Activated CD4-positive, alpha-beta memory T cell treated with anti-CD3 and anti-CD28 coated beads, Interleukin-2, amount 10 ng/mL, durations not matched to agents 7 days and 5 days (primary cell): ENCODE measurements at regions not wholly inside any gene's neighbourhood (a gene's known extent, or its start where the extent isn't known, plus 50 kb on each side); places are given as distances from the start of the nearest gene placed in this dataset.

Experiments used
- CTCF ChIA-PET: fragments of 350-600 bp; sonication (Branson Sonifier 250); formaldehyde crosslinking; loops from one replicate; lab custom pipeline; 2021; ENCODE audit warnings: antibody characterized with exemption, inconsistent platforms; lab: Charles Lee
- POLR2A ChIA-PET: fragments of 350-600 bp; sonication (Branson Sonifier 250); formaldehyde crosslinking; loops from one replicate; lab custom pipeline; 2021; ENCODE audit warnings: antibody characterized with exemption; lab: Charles Lee
- DNase-seq: peaks from one replicate; pipeline ENCODE4 v3.0.0-alpha.2; 2020
- H3K27ac Mint-ChIP-seq: one replicate; pipeline ENCODE4 v1.8.0; 2021; ENCODE audit warnings: mild to moderate bottlenecking, mixed read lengths
- H3K27me3 Mint-ChIP-seq: one replicate; pipeline ENCODE4 v1.8.0; 2021; ENCODE audit warnings: mixed read lengths
- H3K36me3 Mint-ChIP-seq: one replicate; pipeline ENCODE4 v1.8.0; 2021; ENCODE audit warnings: low read depth, mixed read lengths
- H3K4me1 Mint-ChIP-seq: one replicate; pipeline ENCODE4 v1.8.0; 2021; ENCODE audit warnings: mixed read lengths
- H3K4me3 Mint-ChIP-seq: one replicate; pipeline ENCODE4 v1.8.0; 2021; ENCODE audit warnings: mild to moderate bottlenecking, mixed read lengths
- H3K9me3 Mint-ChIP-seq: one replicate; pipeline ENCODE4 v1.8.0; 2021; ENCODE audit warnings: mixed read lengths

GRCh38 chr2:59044736-59045135, 803.6 kb upstream of the FANCL start:
- DNase-seq, result no peak
- H3K4me3 Mint-ChIP-seq, result no peak overlapping the region
- CTCF ChIA-PET, result no interaction called here
- POLR2A ChIA-PET, result no interaction called here
- no peaks in the 10 kb centered on the region for H3K9me3 Mint-ChIP-seq
- H3K4me1 Mint-ChIP-seq, result no peaks in the 10 kb centered on the region
- H3K27me3 Mint-ChIP-seq, result no peaks in the 10 kb centered on the region
- no peaks in the 10 kb centered on the region for H3K36me3 Mint-ChIP-seq
- H3K27ac Mint-ChIP-seq, result no peak overlapping the region

- POLR2A ChIA-PET, result no interaction called here
- Mint-ChIP-seq H3K4me1 (no peaks in the 10 kb centered on the region), H3K27ac (no peak overlapping the region), H3K36me3 (no peaks in the 10 kb centered on the region), H3K4me3 (no peak overlapping the region), H3K9me3 (no peaks in the 10 kb centered on the region), H3K27me3 (no peaks in the 10 kb centered on the region)
- DNase-seq, result no peak
- CTCF ChIA-PET, result no interaction called here
Observed at GRCh38 chr2:59041139-59041538, 800.0 kb upstream of the FANCL start.

GRCh38 chr2:59034837-59035236, 793.7 kb upstream of the FANCL start:
- DNase-seq, result no peak
- Mint-ChIP-seq H3K27ac (no peak overlapping the region), H3K36me3 (no peaks in the 10 kb centered on the region), H3K27me3 (no peaks in the 10 kb centered on the region), H3K4me1 (no peaks in the 10 kb centered on the region), H3K4me3 (no peak overlapping the region), H3K9me3 (no peaks in the 10 kb centered on the region)
- ChIA-PET POLR2A (no interaction called here), CTCF (no interaction called here)

GRCh38 chr2:59034106-59034505, 793.0 kb upstream of the FANCL start:
- H3K4me3 Mint-ChIP-seq, result no peak overlapping the region
- no peaks in the 10 kb centered on the region for H3K4me1 Mint-ChIP-seq
- ChIA-PET POLR2A (no interaction called here), CTCF (no interaction called here)
- no peak overlapping the region for H3K27ac Mint-ChIP-seq
- H3K27me3 Mint-ChIP-seq, result no peaks in the 10 kb centered on the region
- H3K36me3 Mint-ChIP-seq, result no peaks in the 10 kb centered on the region
- DNase-seq, result no peak
- H3K9me3 Mint-ChIP-seq, result no peaks in the 10 kb centered on the region

- no peak for DNase-seq
- Mint-ChIP-seq H3K4me1 (no peaks in the 10 kb centered on the region), H3K9me3 (no peaks in the 10 kb centered on the region), H3K4me3 (no peak overlapping the region), H3K36me3 (no peaks in the 10 kb centered on the region), H3K27me3 (no peaks in the 10 kb centered on the region), H3K27ac (no peak overlapping the region)
- ChIA-PET POLR2A (no interaction called here), CTCF (no interaction called here)
Observed at GRCh38 chr2:59033661-59034060, 792.5 kb upstream of the FANCL start.

GRCh38 chr2:59032499-59032898, 791.4 kb upstream of the FANCL start:
- Mint-ChIP-seq H3K27me3 (no peaks in the 10 kb centered on the region), H3K4me1 (no peaks in the 10 kb centered on the region), H3K9me3 (no peaks in the 10 kb centered on the region), H3K36me3 (no peaks in the 10 kb centered on the region), H3K4me3 (no peak overlapping the region), H3K27ac (no peak overlapping the region)
- CTCF ChIA-PET, result no interaction called here
- DNase-seq, result no peak
- POLR2A ChIA-PET, result no interaction called here

GRCh38 chr2:59029058-59029457, 787.9 kb upstream of the FANCL start:
- CTCF ChIA-PET, result no interaction called here
- H3K4me1 Mint-ChIP-seq, result no peaks in the 10 kb centered on the region
- H3K27ac Mint-ChIP-seq, result no peak overlapping the region
- H3K27me3 Mint-ChIP-seq, result no peaks in the 10 kb centered on the region
- H3K4me3 Mint-ChIP-seq, result no peak overlapping the region
- DNase-seq, result no peak
- no peaks in the 10 kb centered on the region for H3K9me3 Mint-ChIP-seq
- POLR2A ChIA-PET, result no interaction called here
- no peaks in the 10 kb centered on the region for H3K36me3 Mint-ChIP-seq

GRCh38 chr2:59027320-59027719, 786.2 kb upstream of the FANCL start:
- ChIA-PET POLR2A (no interaction called here), CTCF (interaction anchor here (0.6 kb wide), 1 partner anchor 1456 kb away, joined by 3 read pairs; no protein-coding TSS in a partner anchor)
- H3K27me3 Mint-ChIP-seq, result no peaks in the 10 kb centered on the region
- no peaks in the 10 kb centered on the region for H3K4me1 Mint-ChIP-seq
- no peaks in the 10 kb centered on the region for H3K9me3 Mint-ChIP-seq
- no peak for DNase-seq
- no peak overlapping the region for H3K4me3 Mint-ChIP-seq
- H3K27ac Mint-ChIP-seq, result no peak overlapping the region
- no peaks in the 10 kb centered on the region for H3K36me3 Mint-ChIP-seq

GRCh38 chr2:59025157-59025757, 784.1 kb upstream of the FANCL start:
- Mint-ChIP-seq H3K27me3 (no peaks in the 10 kb centered on the region), H3K4me3 (no peak overlapping the region), H3K36me3 (no peaks in the 10 kb centered on the region), H3K4me1 (no peaks in the 10 kb centered on the region), H3K27ac (no peak overlapping the region), H3K9me3 (no peaks in the 10 kb centered on the region)
- no peak for DNase-seq
- CTCF ChIA-PET, result interaction anchor here (0.8 to 2.1 kb wide), 3 partner anchors 13 to 1525 kb away, joined by 3 to 7 read pairs (median 7); no protein-coding TSS in a partner anchor
- POLR2A ChIA-PET, result no interaction called here

- ChIA-PET POLR2A (no interaction called here), CTCF (no interaction called here)
- no peak overlapping the region for H3K27ac Mint-ChIP-seq
- H3K4me1 Mint-ChIP-seq, result no peaks in the 10 kb centered on the region
- no peaks in the 10 kb centered on the region for H3K36me3 Mint-ChIP-seq
- H3K9me3 Mint-ChIP-seq, result no peaks in the 10 kb centered on the region
- no peak for DNase-seq
- H3K4me3 Mint-ChIP-seq, result no peak overlapping the region
- no peaks in the 10 kb centered on the region for H3K27me3 Mint-ChIP-seq
Observed at GRCh38 chr2:59021786-59022185, 780.7 kb upstream of the FANCL start.

GRCh38 chr2:59019566-59020159, 778.5 kb upstream of the FANCL start:
- H3K36me3 Mint-ChIP-seq, result no peaks in the 10 kb centered on the region

GRCh38 chr2:59018737-59019136, 777.6 kb upstream of the FANCL start:
- Mint-ChIP-seq H3K27ac (no peak overlapping the region), H3K4me1 (no peaks in the 10 kb centered on the region), H3K4me3 (no peak overlapping the region), H3K36me3 (no peaks in the 10 kb centered on the region), H3K9me3 (no peaks in the 10 kb centered on the region), H3K27me3 (no peaks in the 10 kb centered on the region)
- POLR2A ChIA-PET, result no interaction called here
- no peak for DNase-seq
- CTCF ChIA-PET, result no interaction called here

More at GRCh38 chr2:59019566-59020159, 778.5 kb upstream of the FANCL start:
- DNase-seq, result no peak
- Mint-ChIP-seq H3K27ac (no peak overlapping the region), H3K9me3 (no peaks in the 10 kb centered on the region), H3K4me1 (no peaks in the 10 kb centered on the region), H3K27me3 (no peaks in the 10 kb centered on the region), H3K4me3 (no peak overlapping the region)
- ChIA-PET POLR2A (no interaction called here), CTCF (no interaction called here)

GRCh38 chr2:59015027-59015426, 773.9 kb upstream of the FANCL start:
- CTCF ChIA-PET, result no interaction called here
- Mint-ChIP-seq H3K27me3 (no peaks in the 10 kb centered on the region), H3K9me3 (no peaks in the 10 kb centered on the region), H3K4me1 (no peaks in the 10 kb centered on the region), H3K27ac (no peak overlapping the region), H3K4me3 (no peak overlapping the region), H3K36me3 (no peaks in the 10 kb centered on the region)
- DNase-seq, result no peak
- POLR2A ChIA-PET, result no interaction called here

- H3K4me3 Mint-ChIP-seq, result no peak overlapping the region
- ChIA-PET CTCF (interaction anchor here (2.0 kb wide), 1 partner anchor 13 kb away, joined by 7 read pairs; no protein-coding TSS in a partner anchor), POLR2A (no interaction called here)
- H3K9me3 Mint-ChIP-seq, result no peaks in the 10 kb centered on the region
- no peaks in the 10 kb centered on the region for H3K4me1 Mint-ChIP-seq
- no peaks in the 10 kb centered on the region for H3K27me3 Mint-ChIP-seq
- DNase-seq, result no peak
- H3K36me3 Mint-ChIP-seq, result no peaks in the 10 kb centered on the region
- no peak overlapping the region for H3K27ac Mint-ChIP-seq
Observed at GRCh38 chr2:59012971-59013370, 771.8 kb upstream of the FANCL start.
